Glutamatergic neuron (in vitro differentiated cells): ENCODE measurements at regions not wholly inside any gene's neighbourhood (a gene's known extent, or its start where the extent isn't known, plus 50 kb on each side); places are given as distances from the start of the nearest gene placed in this dataset.

ENCODE experiments used
- DNase-seq: peaks from one replicate; pipeline ENCODE4 v3.0.0; 2022
- H3K27ac Mint-ChIP-seq: one replicate; pipeline ENCODE4 v1.8.0; 2020; ENCODE audit warnings: mild to moderate bottlenecking, mixed read lengths, inconsistent platforms; ENCODE audit not compliant: unreplicated experiment
- H3K27me3 Mint-ChIP-seq: one replicate; pipeline ENCODE4 v1.8.0; 2020; ENCODE audit warnings: mild to moderate bottlenecking, moderate library complexity, mixed read lengths, inconsistent platforms; ENCODE audit not compliant: unreplicated experiment
- H3K36me3 Mint-ChIP-seq: one replicate; pipeline ENCODE4 v1.8.0; 2020; ENCODE audit warnings: mild to moderate bottlenecking, mixed read lengths, inconsistent platforms; ENCODE audit not compliant: unreplicated experiment
- H3K4me1 Mint-ChIP-seq: one replicate; pipeline ENCODE4 v1.8.0; 2020; ENCODE audit warnings: mild to moderate bottlenecking, low read depth, mixed read lengths, inconsistent platforms; ENCODE audit not compliant: unreplicated experiment
- H3K4me3 Mint-ChIP-seq: one replicate; pipeline ENCODE4 v1.8.0; 2020; ENCODE audit warnings: mild to moderate bottlenecking, mixed read lengths, inconsistent platforms; ENCODE audit not compliant: unreplicated experiment
- H3K9me3 Mint-ChIP-seq: one replicate; pipeline ENCODE4 v1.8.0; 2020; ENCODE audit warnings: mild to moderate bottlenecking, moderate library complexity, mixed read lengths, inconsistent platforms; ENCODE audit not compliant: unreplicated experiment
- CTCF ChIP-seq: fragments of 200-600 bp; sonication (generic); IDR thresholded peaks from one replicate; pipeline ENCODE4 v1.5.0; 2021; ENCODE audit not compliant: partially characterized antibody, unreplicated experiment

- H3K36me3 Mint-ChIP-seq: no peaks in the 10 kb centered on the region
- no peak overlapping the region for H3K27ac Mint-ChIP-seq
- no peaks in the 10 kb centered on the region for H3K9me3 Mint-ChIP-seq
- TF ChIP-seq CTCF: no peak
- H3K4me3 Mint-ChIP-seq: no peak overlapping the region
- H3K27me3 Mint-ChIP-seq: no peaks in the 10 kb centered on the region
- no peaks in the 10 kb centered on the region for H3K4me1 Mint-ChIP-seq
- DNase-seq: no peak
These were observed 156.9 kb upstream of the KCNJ16 start for GRCh38 chr17:69918164-69918563.

- Mint-ChIP-seq H3K4me3 (no peak overlapping the region), H3K27me3 (no peaks in the 10 kb centered on the region), H3K4me1 (no peaks in the 10 kb centered on the region), H3K27ac (no peak overlapping the region), H3K9me3 (no peaks in the 10 kb centered on the region), H3K36me3 (no peaks in the 10 kb centered on the region)
- TF ChIP-seq CTCF: no peak
- DNase-seq: no peak
These were observed 155.2 kb upstream of the KCNJ16 start for GRCh38 chr17:69919789-69920188.

- Mint-ChIP-seq H3K27me3 (no peaks in the 10 kb centered on the region), H3K9me3 (no peaks in the 10 kb centered on the region), H3K27ac (no peak overlapping the region), H3K4me1 (no peaks in the 10 kb centered on the region), H3K4me3 (no peak overlapping the region), H3K36me3 (no peaks in the 10 kb centered on the region)
- no peak for DNase-seq
- no peak for TF ChIP-seq CTCF
These were observed 154.0 kb upstream of the KCNJ16 start for GRCh38 chr17:69921046-69921445.

DNA sequence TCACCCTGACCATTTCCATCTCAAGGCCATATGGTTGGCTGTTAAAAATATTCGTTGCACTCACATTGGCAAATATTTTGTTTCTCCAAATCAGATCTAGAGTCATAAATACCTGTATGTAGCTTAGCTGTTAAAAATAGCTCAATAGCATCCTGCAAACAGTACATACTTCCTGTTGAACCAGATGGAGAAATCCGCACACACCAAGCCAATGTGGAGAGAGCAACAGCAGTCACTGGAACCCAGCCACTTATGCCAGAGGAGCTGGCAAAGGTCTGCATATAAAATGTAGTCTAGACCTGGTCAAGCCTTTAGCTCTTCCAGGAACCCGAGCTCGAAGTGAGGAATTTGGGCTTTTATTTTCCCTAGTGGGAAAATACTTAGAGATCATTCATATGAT is 146.4 kb upstream of the KCNJ16 start:
- Mint-ChIP-seq H3K4me3 (no peak overlapping the region), H3K27me3 (no peaks in the 10 kb centered on the region), H3K4me1 (no peaks in the 10 kb centered on the region), H3K36me3 (peaks cover 4% of the 10 kb centered on the region), H3K27ac (no peak overlapping the region), H3K9me3 (no peaks in the 10 kb centered on the region)
- DNase-seq: no peak
- TF ChIP-seq CTCF: no peak

GRCh38 chr17:69936996-69937395 is 138.0 kb upstream of the KCNJ16 start:
- Mint-ChIP-seq H3K4me1 (no peaks in the 10 kb centered on the region), H3K27me3 (no peaks in the 10 kb centered on the region), H3K9me3 (no peaks in the 10 kb centered on the region), H3K27ac (no peak overlapping the region), H3K4me3 (no peak overlapping the region), H3K36me3 (no peaks in the 10 kb centered on the region)
- DNase-seq: no peak
- no peak for TF ChIP-seq CTCF
